Transverse colon (tissue), 4 donors: ENCODE measurements at regions not wholly inside any gene's neighbourhood (a gene's known extent, or its start where the extent isn't known, plus 50 kb on each side); places are given as distances from the start of the nearest gene placed in this dataset.

Experiments used
- CTCF ChIP-seq, 5 experiments: fragments of 200-600 bp in 3 of 5; fragments of 450-650 bp in 2 of 5; sonication (generic) in 3 of 5; IDR thresholded peaks; 1 replicate in 2 of 5; 2 replicates in 3 of 5; pipeline ENCODE4 v1.5.1; 2016 to 2017; ENCODE audit warnings: antibody characterized with exemption in 5 of 5, inconsistent platforms in 3 of 5, mild to moderate bottlenecking in 2 of 5, moderate library complexity in 1 of 5
- EP300 ChIP-seq: sonication (generic); formaldehyde crosslinking; IDR thresholded peaks from one replicate; pipeline ENCODE4 v1.6.1; 2017; ENCODE audit warnings: antibody characterized with exemption, low read depth
- POLR2A ChIP-seq: fragments of 450-650 bp; IDR thresholded peaks from one replicate; pipeline ENCODE4 v1.6.1; 2016; ENCODE audit warnings: antibody characterized with exemption, mild to moderate bottlenecking, moderate library complexity
- POLR2AphosphoS5 ChIP-seq, 3 donors: sonication (generic); formaldehyde crosslinking; IDR thresholded peaks; one replicate each; pipeline ENCODE4 v1.6.1; 2016; ENCODE audit warnings: antibody characterized with exemption in 3 of 3

- TF ChIP-seq EP300 (no peak), POLR2AphosphoS5 (IDR thresholded peaks at IDR 0.05) (no peak), CTCF (IDR thresholded peaks at IDR 0.05) (no peak), POLR2A (no peak)
Observed at GRCh38 chr2:12096051-12096787, 349.8 kb downstream of the LPIN1 start.
